ENCODE measurements at regions not wholly inside any gene's neighbourhood (a gene's known extent, or its start where the extent isn't known, plus 50 kb on each side); places are given as distances from the start of the nearest gene placed in this dataset.

DNA sequence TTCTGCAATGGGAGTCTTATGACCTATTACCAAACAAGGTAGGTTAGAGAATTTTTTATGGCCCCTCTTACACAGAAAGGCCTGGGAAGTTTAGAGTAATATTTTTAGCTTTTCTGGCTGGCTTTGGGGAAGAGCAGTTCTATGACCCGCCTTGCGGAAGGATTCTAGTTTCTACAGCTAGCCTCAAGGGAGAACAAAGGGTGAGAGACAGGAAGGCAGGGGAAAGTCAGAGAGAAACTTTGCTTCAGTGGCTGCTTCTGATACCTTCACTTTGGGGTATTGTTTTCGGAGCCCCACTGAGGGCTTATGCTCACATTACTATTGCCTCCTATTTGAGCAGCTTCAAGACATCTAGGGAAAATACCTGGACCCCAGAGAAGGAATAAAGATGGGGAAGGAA, 80.7 kb upstream of the NUDT4 start:
- TF ChIP-seq CTCF (IDR thresholded peaks at IDR 0.05; ENCODE audit: low read depth, low read length, missing control alignments) = no peak
- no peak overlapping the region for H3K4me3 ChIP-seq (replicated peaks; ENCODE audit: low read depth, low read length)
- no peak for DNase-seq (ENCODE audit: extremely low read depth, low read depth)

DNA sequence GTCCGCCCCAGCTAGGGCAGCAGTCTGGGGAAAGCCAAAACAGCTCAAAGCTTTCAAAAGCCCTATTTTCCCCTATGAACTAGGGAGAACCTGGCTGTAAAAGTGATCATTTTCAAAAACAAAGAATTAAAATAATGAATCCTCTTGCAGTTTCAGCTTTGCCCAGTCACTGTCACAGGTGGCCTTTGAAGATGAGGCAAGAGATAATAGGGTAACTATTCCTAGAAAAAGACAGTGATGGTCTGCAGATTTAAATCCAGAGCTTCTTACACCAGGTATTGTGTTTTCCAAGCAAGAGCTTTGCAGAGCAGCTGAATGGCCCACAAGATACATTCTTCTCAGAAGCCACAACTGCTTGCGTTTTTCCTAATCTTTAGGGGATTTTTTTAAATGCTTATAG, 80.2 kb upstream of the NUDT4 start:
- no peak overlapping the region for H3K4me3 ChIP-seq (replicated peaks; ENCODE audit: low read depth, low read length)
- DNase-seq (ENCODE audit: extremely low read depth, low read depth) = no peak
- no peak for TF ChIP-seq CTCF (IDR thresholded peaks at IDR 0.05; ENCODE audit: low read depth, low read length, missing control alignments)

- DNase-seq (ENCODE audit: extremely low read depth, low read depth) = peak; percentile 82
- no peak overlapping the region for H3K4me3 ChIP-seq (replicated peaks; ENCODE audit: low read depth, low read length)
- TF ChIP-seq CTCF (IDR thresholded peaks at IDR 0.05; ENCODE audit: low read depth, low read length, missing control alignments) = no peak
Measured at GRCh38 chr12:93299262-93299846, 78.4 kb upstream of the NUDT4 start.

- TF ChIP-seq CTCF (IDR thresholded peaks at IDR 0.05; ENCODE audit: low read depth, low read length, missing control alignments) = no peak
- no peak for DNase-seq (ENCODE audit: extremely low read depth, low read depth)
- no peak overlapping the region for H3K4me3 ChIP-seq (replicated peaks; ENCODE audit: low read depth, low read length)
Measured at GRCh38 chr12:93300611-93301021, 77.1 kb upstream of the NUDT4 start.

- H3K4me3 ChIP-seq (replicated peaks; ENCODE audit: low read depth, low read length) = no peak overlapping the region
- DNase-seq (ENCODE audit: extremely low read depth, low read depth) = no peak
- TF ChIP-seq CTCF (IDR thresholded peaks at IDR 0.05; ENCODE audit: low read depth, low read length, missing control alignments) = no peak
Measured at GRCh38 chr12:93302331-93303229, 75.1 kb upstream of the NUDT4 start.

DNA sequence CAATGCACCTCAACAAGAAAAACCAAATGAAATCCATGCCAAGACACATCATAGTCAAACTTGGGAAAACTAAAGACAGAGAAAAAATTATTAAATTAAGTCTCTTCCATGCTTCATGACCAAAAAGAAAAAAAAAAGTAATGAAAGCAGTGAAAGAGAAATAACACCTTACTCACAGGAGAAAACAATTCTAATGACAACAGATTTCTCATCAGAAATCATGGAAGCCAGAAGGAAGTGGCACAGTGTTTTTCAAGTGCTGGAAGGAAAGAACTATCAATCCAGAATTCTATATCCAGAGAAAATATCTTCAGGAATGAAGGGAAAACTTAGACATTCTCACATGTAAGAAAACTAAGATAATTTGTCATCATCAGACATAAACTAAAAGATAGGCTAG, 71.1 kb upstream of the NUDT4 start:
- no peak for DNase-seq (ENCODE audit: extremely low read depth, low read depth)
- TF ChIP-seq CTCF (IDR thresholded peaks at IDR 0.05; ENCODE audit: low read depth, low read length, missing control alignments) = no peak
- H3K4me3 ChIP-seq (replicated peaks; ENCODE audit: low read depth, low read length) = no peak overlapping the region

Measured in HFF-Myc (cell line).